ENCODE measurements at regions not wholly inside any gene's neighbourhood (a gene's known extent, or its start where the extent isn't known, plus 50 kb on each side); places are given as distances from the start of the nearest gene placed in this dataset.

DNA sequence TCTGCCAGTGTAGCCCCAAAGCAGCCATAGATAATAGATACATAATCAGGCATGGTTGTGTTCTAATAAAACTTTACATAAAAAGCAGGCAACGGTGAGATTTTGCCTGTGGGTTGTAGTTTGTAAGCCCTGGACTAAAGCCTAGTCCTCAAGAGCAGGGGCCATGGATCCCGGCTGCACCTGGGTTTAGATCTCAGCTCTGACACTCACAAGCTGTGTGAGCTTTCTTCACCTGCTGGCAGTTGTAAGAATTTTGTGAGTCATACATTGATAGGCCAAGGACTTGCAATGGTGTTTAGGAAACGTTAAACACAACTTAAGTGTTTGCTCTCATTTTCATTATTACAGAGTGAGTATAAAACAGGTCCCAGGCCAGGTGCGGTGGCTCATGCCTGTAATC is 395.8 kb upstream of the TBX3 start:
- no peak for TF ChIP-seq RAD21 (IDR thresholded peaks at IDR 0.05)
- no peak for TF ChIP-seq TAF1 (conservative IDR thresholded peaks at IDR 0.05)
- TF ChIP-seq, protein P1, sequence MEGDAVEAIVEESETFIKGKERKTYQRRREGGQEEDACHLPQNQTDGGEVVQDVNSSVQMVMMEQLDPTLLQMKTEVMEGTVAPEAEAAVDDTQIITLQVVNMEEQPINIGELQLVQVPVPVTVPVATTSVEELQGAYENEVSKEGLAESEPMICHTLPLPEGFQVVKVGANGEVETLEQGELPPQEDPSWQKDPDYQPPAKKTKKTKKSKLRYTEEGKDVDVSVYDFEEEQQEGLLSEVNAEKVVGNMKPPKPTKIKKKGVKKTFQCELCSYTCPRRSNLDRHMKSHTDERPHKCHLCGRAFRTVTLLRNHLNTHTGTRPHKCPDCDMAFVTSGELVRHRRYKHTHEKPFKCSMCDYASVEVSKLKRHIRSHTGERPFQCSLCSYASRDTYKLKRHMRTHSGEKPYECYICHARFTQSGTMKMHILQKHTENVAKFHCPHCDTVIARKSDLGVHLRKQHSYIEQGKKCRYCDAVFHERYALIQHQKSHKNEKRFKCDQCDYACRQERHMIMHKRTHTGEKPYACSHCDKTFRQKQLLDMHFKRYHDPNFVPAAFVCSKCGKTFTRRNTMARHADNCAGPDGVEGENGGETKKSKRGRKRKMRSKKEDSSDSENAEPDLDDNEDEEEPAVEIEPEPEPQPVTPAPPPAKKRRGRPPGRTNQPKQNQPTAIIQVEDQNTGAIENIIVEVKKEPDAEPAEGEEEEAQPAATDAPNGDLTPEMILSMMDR (IDR thresholded peaks at IDR 0.05; ENCODE audit: low read depth, low read length, missing input control) = no peak
- TF ChIP-seq, protein P2, sequence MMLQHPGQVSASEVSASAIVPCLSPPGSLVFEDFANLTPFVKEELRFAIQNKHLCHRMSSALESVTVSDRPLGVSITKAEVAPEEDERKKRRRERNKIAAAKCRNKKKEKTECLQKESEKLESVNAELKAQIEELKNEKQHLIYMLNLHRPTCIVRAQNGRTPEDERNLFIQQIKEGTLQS (IDR thresholded peaks at IDR 0.05) = no peak
- TF ChIP-seq FOXA1 (IDR thresholded peaks at IDR 0.05) = no peak
- TF ChIP-seq GABPA (IDR thresholded peaks at IDR 0.05 in 1 of 2, conservative IDR thresholded peaks at IDR 0.05 in 1 of 2) = no peak
- TF ChIP-seq SP1 (IDR thresholded peaks at IDR 0.05) = no peak
- TF ChIP-seq FOXA2 (IDR thresholded peaks at IDR 0.05) = no peak

Data from liver (tissue), 3 donors.